ENCODE measurements at regions not wholly inside any gene's neighbourhood (a gene's known extent, or its start where the extent isn't known, plus 50 kb on each side); places are given as distances from the start of the nearest gene placed in this dataset.

DNA sequence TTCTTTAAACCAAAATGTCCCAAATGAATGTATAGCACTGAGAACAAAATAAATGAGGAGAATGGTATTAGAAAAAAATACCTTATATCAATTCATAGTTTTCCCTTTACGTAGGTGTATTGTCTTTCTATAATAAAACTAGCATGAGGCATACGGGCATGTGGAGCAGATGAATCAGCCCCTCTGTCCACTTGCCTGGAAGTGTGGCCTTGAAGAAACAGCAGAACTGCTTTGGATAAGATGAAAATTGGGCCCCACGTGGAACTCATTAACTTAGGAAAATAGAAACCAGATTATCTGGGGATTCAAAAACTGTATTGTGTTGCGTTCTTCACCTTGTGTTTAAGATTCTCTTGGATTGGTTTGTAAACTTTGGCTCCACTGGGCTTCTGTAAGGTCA lies 356.8 kb upstream of the B3GALT2 start:
- TF ChIP-seq, protein P1, sequence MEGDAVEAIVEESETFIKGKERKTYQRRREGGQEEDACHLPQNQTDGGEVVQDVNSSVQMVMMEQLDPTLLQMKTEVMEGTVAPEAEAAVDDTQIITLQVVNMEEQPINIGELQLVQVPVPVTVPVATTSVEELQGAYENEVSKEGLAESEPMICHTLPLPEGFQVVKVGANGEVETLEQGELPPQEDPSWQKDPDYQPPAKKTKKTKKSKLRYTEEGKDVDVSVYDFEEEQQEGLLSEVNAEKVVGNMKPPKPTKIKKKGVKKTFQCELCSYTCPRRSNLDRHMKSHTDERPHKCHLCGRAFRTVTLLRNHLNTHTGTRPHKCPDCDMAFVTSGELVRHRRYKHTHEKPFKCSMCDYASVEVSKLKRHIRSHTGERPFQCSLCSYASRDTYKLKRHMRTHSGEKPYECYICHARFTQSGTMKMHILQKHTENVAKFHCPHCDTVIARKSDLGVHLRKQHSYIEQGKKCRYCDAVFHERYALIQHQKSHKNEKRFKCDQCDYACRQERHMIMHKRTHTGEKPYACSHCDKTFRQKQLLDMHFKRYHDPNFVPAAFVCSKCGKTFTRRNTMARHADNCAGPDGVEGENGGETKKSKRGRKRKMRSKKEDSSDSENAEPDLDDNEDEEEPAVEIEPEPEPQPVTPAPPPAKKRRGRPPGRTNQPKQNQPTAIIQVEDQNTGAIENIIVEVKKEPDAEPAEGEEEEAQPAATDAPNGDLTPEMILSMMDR (IDR thresholded peaks at IDR 0.05) = no peak
- TF ChIP-seq POLR2A (IDR thresholded peaks at IDR 0.05) = no peak
